ENCODE measurements at regions not wholly inside any gene's neighbourhood (a gene's known extent, or its start where the extent isn't known, plus 50 kb on each side); places are given as distances from the start of the nearest gene placed in this dataset.

- TF ChIP-seq CTCF (conservative IDR thresholded peaks at IDR 0.05; ENCODE audit: low read depth, low read length) = no peak
- no peak for TF ChIP-seq EZH2 (IDR thresholded peaks at IDR 0.05; ENCODE audit: borderline replicate concordance, low read depth, low read length, poor library complexity, severe bottlenecking)
Measured at GRCh38 chr4:1504595-1505500, 98.6 kb upstream of the NKX1-1 start.

Measured in A673 (cell line).